ENCODE measurements at regions not wholly inside any gene's neighbourhood (a gene's known extent, or its start where the extent isn't known, plus 50 kb on each side); places are given as distances from the start of the nearest gene placed in this dataset.

- TF ChIP-seq POLR2A (IDR thresholded peaks at IDR 0.05) (no peak), CTCF (IDR thresholded peaks at IDR 0.05) (no peak)
Measured at GRCh38 chr2:120802158-120802557, 66.5 kb downstream of the GLI2 start.
